ENCODE measurements at regions not wholly inside any gene's neighbourhood (a gene's known extent, or its start where the extent isn't known, plus 50 kb on each side); places are given as distances from the start of the nearest gene placed in this dataset.
"Not testable (repeated sequence)": the region's sequence is repeated elsewhere in the genome, so short reads cannot be mapped to it uniquely, and the experiment has no call there.

DNA sequence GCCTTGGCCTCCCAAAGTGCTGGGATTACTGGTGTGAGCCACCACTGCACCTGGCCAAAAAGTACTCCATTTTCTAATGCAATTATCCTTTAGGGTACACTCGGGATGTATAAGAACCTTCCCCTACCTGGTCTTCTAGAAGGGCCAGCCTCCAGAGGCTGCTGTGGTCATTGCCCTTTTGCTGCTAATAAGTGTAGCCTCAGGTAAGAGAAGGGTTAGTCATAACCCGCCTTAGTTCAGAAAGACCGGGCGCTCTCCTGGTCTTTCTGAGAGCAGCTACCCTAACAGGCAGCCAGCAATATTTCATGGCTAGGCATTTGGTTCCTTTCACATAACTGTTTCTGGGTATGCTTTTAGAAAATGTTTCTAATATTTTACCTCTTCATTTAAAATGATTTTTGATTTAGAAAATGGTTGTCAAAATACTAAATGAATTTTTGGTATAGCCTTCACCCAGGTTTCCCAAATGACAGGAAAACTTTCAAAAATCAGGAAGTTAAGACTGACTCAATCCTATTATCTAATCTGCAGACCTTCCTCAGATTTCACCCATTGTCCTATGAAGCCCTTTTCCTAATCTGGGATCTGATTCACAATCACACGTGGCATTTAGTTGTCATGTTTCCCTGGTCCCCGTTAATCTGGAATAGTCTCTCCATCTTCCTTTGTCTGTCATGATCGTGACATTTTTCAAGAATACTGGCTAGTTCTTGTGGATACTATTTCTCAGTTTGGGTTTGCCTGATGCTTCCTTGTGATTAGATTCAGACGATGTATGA lies 479.0 kb downstream of the SIPA1L2 start:
- Mint-ChIP-seq H3K27ac (no peak overlapping the region), H3K27me3 (peaks cover 3% of the 10 kb centered on the region), H3K9me3 (no peaks in the 10 kb centered on the region), H3K4me1 (ENCODE audit: low read depth) (no peaks in the 10 kb centered on the region), H3K4me3 (no peak overlapping the region), H3K36me3 (ENCODE audit: low read depth) (no peaks in the 10 kb centered on the region)
- intact Hi-C loops (cut with micrococcal nuclease), result no loop called here

DNA sequence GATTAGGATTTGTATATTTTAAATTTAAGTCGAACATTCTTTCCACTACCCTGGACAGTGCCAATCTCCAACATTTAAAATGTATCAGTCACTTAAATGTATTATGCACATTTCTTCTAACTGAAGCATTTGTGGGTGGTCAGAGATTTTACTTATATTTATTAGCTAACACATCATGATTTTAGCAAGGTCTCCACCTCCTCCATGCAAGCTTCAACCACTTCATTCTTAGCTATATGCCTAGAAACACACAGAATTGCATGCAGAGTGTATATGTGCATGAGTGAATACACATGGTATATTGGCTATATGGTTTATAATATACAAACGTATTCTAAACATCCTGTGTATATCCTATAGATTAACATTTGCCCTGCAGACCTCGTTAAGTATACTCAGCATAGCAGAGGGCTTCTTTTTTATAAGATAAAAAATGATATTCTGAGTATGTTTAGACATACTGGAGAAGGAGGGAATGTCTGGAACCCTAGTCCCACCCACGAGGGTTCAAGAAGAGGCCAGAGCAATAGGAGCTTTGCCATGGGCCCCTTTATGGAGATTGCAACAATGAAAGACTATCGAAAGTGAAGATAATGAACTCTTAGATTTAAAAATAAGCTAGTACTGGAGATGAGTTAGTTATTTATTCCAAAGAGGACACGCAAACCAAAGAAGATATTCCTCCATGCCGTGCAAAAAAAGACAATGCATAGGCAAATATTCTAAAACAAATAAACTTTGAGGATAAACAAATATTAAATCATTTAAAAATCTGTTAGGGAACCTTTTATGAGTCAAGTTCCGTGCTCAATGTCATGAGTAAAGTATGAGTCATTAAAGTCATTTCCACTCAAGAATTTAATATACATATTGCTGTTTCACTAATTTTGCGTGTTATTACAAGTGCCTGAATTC lies 480.4 kb downstream of the SIPA1L2 start:
- H3K9me3 Mint-ChIP-seq, result no peaks in the 10 kb centered on the region
- H3K27me3 Mint-ChIP-seq, result peaks cover 1% of the 10 kb centered on the region
- H3K4me1 Mint-ChIP-seq (ENCODE audit: low read depth), result no peaks in the 10 kb centered on the region
- intact Hi-C loops (cut with micrococcal nuclease), result no loop called here
- no peak overlapping the region for H3K4me3 Mint-ChIP-seq
- H3K36me3 Mint-ChIP-seq (ENCODE audit: low read depth), result no peaks in the 10 kb centered on the region
- no peak overlapping the region for H3K27ac Mint-ChIP-seq

DNA sequence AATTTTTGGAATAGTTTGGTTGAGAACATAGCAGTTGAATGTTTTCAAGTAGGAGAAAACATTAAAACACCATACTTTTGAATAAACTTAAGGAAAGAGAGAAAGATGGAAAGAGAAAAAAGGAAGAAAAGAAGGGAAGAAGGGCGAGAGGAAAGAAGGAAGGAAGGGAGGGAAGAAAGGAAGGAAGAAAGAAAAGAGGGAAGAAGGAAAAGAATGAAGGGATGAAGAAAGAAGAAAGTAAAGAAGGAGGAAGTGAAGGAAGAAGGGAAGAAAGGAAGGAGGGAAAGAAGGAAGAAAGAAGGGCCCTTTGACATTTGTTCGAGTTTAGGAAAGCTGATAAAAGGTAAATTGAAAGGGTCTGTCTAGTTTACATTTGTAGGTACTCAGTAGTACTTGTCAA lies 482.7 kb downstream of the SIPA1L2 start:
- H3K27me3 Mint-ChIP-seq, result no peaks in the 10 kb centered on the region
- no peaks in the 10 kb centered on the region for H3K36me3 Mint-ChIP-seq (ENCODE audit: low read depth)
- intact Hi-C loops (cut with micrococcal nuclease), result no loop called here
- no peaks in the 10 kb centered on the region for H3K4me1 Mint-ChIP-seq (ENCODE audit: low read depth)
- H3K9me3 Mint-ChIP-seq, result no peaks in the 10 kb centered on the region
- H3K4me3 Mint-ChIP-seq, result no peak overlapping the region
- no peak overlapping the region for H3K27ac Mint-ChIP-seq

- H3K4me1 Mint-ChIP-seq (ENCODE audit: low read depth), result no peaks in the 10 kb centered on the region
- no peaks in the 10 kb centered on the region for H3K27me3 Mint-ChIP-seq
- H3K4me3 Mint-ChIP-seq, result no peak overlapping the region
- H3K9me3 Mint-ChIP-seq, result no peaks in the 10 kb centered on the region
- no peak overlapping the region for H3K27ac Mint-ChIP-seq
- H3K36me3 Mint-ChIP-seq (ENCODE audit: low read depth), result no peaks in the 10 kb centered on the region
- intact Hi-C loops (cut with micrococcal nuclease), result no loop called here
Measured at GRCh38 chr1:232146514-232146913, 483.4 kb downstream of the SIPA1L2 start.

DNA sequence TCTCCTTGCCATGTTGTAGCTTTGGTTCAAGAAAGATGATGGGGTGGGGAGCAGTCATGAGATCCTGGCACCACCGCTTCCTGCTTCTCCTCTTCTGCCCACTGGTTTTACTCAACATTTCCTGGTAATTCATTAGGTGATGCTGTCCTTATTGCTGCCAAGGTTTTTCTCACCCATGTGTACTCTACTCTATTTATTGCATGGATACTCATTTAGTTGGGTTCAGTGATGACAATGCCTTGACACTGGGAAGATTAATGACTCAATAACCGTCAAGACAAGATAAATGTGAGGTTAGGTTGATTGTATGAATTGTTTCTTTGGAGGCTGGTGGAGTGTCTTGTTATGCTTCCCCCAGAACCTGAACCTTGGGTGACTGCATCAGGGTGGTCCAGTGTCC lies 484.2 kb downstream of the SIPA1L2 start:
- no peak overlapping the region for H3K4me3 Mint-ChIP-seq
- no peaks in the 10 kb centered on the region for H3K36me3 Mint-ChIP-seq (ENCODE audit: low read depth)
- intact Hi-C loops (cut with micrococcal nuclease), result no loop called here
- peaks cover 2% of the 10 kb centered on the region for H3K27me3 Mint-ChIP-seq
- H3K4me1 Mint-ChIP-seq (ENCODE audit: low read depth), result no peaks in the 10 kb centered on the region
- H3K9me3 Mint-ChIP-seq, result peaks cover 4% of the 10 kb centered on the region
- H3K27ac Mint-ChIP-seq, result no peak overlapping the region

DNA sequence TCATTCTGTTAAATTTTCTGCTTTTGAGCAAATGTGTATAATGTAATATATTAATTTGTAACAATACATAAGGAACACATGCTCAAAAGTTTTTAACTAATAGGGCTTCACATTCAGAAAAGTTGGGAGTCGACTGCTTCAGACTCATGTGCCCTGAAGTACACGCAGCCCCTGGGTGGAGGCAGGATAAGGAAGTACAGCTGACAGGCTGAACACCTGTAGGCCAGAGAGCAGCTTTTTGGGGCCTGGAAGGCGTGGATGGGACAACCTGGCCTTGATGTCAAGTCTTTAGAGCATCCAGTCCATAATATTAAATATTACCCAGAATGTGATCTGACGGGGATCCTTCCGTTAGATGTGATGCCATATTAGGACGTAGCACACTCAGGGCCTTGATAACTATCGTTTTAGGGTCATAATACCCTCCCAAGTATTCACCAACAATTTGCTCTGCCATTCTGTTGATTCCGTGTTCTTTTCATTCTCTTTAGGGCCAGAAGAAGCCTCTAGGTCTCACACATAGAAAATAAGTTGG lies 485.2 kb downstream of the SIPA1L2 start:
- Mint-ChIP-seq H3K36me3 (ENCODE audit: low read depth) (no peaks in the 10 kb centered on the region), H3K27ac (no peak overlapping the region)

GRCh38 chr1:232143315-232143886 lies 486.5 kb downstream of the SIPA1L2 start:
- no peaks in the 10 kb centered on the region for H3K4me1 Mint-ChIP-seq (ENCODE audit: low read depth)
- no peaks in the 10 kb centered on the region for H3K36me3 Mint-ChIP-seq (ENCODE audit: low read depth)
- H3K27me3 Mint-ChIP-seq, result peaks cover 2% of the 10 kb centered on the region
- peaks cover 13% of the 10 kb centered on the region for H3K9me3 Mint-ChIP-seq
- intact Hi-C loops (cut with micrococcal nuclease), result no loop called here
- no peak overlapping the region for H3K4me3 Mint-ChIP-seq
- no peak overlapping the region for H3K27ac Mint-ChIP-seq

More for the DNA sequence above, 485.2 kb downstream of the SIPA1L2 start:
- Mint-ChIP-seq H3K27me3 (peaks cover 2% of the 10 kb centered on the region), H3K4me1 (ENCODE audit: low read depth) (no peaks in the 10 kb centered on the region), H3K4me3 (no peak overlapping the region), H3K9me3 (peaks cover 13% of the 10 kb centered on the region)
- intact Hi-C loops (cut with micrococcal nuclease), result no loop called here

GRCh38 chr1:232142403-232143314 lies 487.3 kb downstream of the SIPA1L2 start:
- H3K36me3 Mint-ChIP-seq (ENCODE audit: low read depth), result no peaks in the 10 kb centered on the region
- H3K27ac Mint-ChIP-seq, result no peak overlapping the region
- peaks cover 13% of the 10 kb centered on the region for H3K9me3 Mint-ChIP-seq
- intact Hi-C loops (cut with micrococcal nuclease), result no loop called here
- H3K4me1 Mint-ChIP-seq (ENCODE audit: low read depth), result no peaks in the 10 kb centered on the region
- H3K4me3 Mint-ChIP-seq, result no peak overlapping the region
- peaks cover 2% of the 10 kb centered on the region for H3K27me3 Mint-ChIP-seq

- H3K9me3 Mint-ChIP-seq, result peaks cover 13% of the 10 kb centered on the region
- H3K27me3 Mint-ChIP-seq; intact Hi-C loops (cut with micrococcal nuclease); H3K27ac Mint-ChIP-seq; H3K4me1 Mint-ChIP-seq (ENCODE audit: low read depth); H3K36me3 Mint-ChIP-seq (ENCODE audit: low read depth); H3K4me3 Mint-ChIP-seq: not testable (repeated sequence)
Measured at GRCh38 chr1:232141167-232141448, 488.8 kb downstream of the SIPA1L2 start.

DNA sequence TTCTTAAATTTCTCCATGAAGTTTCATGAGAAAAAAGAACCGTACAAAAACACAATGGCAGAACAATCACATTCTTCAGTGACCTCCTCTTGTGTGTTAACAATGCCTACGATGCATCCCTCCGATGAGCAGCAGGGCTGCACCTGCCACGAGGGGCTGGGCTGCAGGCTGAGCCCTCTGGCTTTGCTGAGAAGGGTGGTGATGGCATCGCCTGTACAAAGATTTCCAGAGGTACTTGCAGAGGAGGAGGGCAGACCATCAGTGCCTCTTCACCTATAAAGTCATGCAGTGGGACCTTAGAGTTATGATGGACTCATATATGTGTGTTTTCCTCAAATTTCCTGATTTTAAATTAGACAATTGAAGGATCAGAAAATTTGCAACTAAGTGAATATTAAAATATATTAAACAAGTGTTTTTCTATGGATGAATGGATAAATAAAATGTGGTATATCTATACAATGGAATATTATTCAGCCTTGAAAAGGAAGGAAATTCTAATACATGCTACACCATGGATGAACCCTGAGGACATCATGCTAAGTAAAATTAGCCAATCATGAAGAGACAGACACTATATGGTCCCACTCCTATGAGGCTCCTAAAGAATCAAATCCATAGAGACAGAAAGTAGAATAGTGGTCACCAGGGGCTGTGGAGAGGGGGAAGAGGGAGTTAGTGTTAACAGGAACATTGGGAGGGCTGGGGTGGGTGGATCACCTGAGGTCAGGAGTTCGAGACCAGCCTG lies 489.3 kb downstream of the SIPA1L2 start:
- Mint-ChIP-seq H3K27me3 (peaks cover 8% of the 10 kb centered on the region), H3K4me3 (no peak overlapping the region), H3K27ac (no peak overlapping the region), H3K9me3 (peaks cover 13% of the 10 kb centered on the region), H3K4me1 (ENCODE audit: low read depth) (no peaks in the 10 kb centered on the region), H3K36me3 (ENCODE audit: low read depth) (no peaks in the 10 kb centered on the region)
- intact Hi-C loops (cut with micrococcal nuclease), result no loop called here

DNA sequence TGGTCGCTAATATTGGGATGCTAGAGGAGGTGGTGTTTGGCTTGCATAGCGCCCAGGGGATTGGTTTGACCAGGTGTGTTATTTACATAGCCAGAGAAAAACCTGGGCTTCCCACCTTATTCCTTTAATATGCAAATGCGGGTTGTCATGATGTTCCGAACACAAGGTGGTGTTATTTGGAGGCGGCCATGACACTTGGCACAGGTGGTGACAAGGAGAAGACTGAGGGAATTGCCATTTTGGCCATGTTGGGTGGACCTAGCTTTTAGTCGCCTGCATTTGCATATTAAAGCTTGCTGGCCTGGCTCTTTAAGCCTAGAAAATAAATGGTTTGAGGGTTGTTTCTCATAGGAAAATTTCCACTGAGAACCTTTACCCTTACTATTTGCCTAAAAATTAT lies 490.5 kb downstream of the SIPA1L2 start:
- Mint-ChIP-seq H3K4me1 (ENCODE audit: low read depth) (no peaks in the 10 kb centered on the region), H3K27me3 (peaks cover 8% of the 10 kb centered on the region), H3K36me3 (ENCODE audit: low read depth) (no peaks in the 10 kb centered on the region), H3K4me3 (no peak overlapping the region), H3K27ac (no peak overlapping the region), H3K9me3 (peaks cover 13% of the 10 kb centered on the region)
- intact Hi-C loops (cut with micrococcal nuclease), result no loop called here

- peaks cover 13% of the 10 kb centered on the region for H3K9me3 Mint-ChIP-seq
- no peak overlapping the region for H3K27ac Mint-ChIP-seq
- intact Hi-C loops (cut with micrococcal nuclease), result no loop called here
- H3K36me3 Mint-ChIP-seq (ENCODE audit: low read depth), result no peaks in the 10 kb centered on the region
- H3K27me3 Mint-ChIP-seq, result peaks cover 8% of the 10 kb centered on the region
- no peak overlapping the region for H3K4me3 Mint-ChIP-seq
- H3K4me1 Mint-ChIP-seq (ENCODE audit: low read depth), result no peaks in the 10 kb centered on the region
Measured at GRCh38 chr1:232138044-232138443, 491.9 kb downstream of the SIPA1L2 start.

- Mint-ChIP-seq H3K36me3 (ENCODE audit: low read depth) (no peaks in the 10 kb centered on the region), H3K9me3 (peaks cover 13% of the 10 kb centered on the region), H3K4me3 (no peak overlapping the region), H3K27me3 (peaks cover 8% of the 10 kb centered on the region), H3K27ac (no peak overlapping the region), H3K4me1 (ENCODE audit: low read depth) (no peaks in the 10 kb centered on the region)
- intact Hi-C loops (cut with micrococcal nuclease), result no loop called here
Measured at GRCh38 chr1:232137066-232137465, 492.9 kb downstream of the SIPA1L2 start.
